GM10248 (cell line): ENCODE measurements at regions not wholly inside any gene's neighbourhood (a gene's known extent, or its start where the extent isn't known, plus 50 kb on each side); places are given as distances from the start of the nearest gene placed in this dataset.

Source experiments
- CTCF ChIA-PET: fragments of 300-600 bp; sonication (Branson Sonifier 250); formaldehyde crosslinking; extraction: SDS; loops from one replicate; lab custom pipeline; 2021; ENCODE audit warnings: antibody characterized with exemption; lab: Yijun Ruan, JAX
- POLR2A ChIA-PET: fragments of 350-650 bp; sonication (Branson Sonifier 250); formaldehyde crosslinking; extraction: SDS; loops from one replicate; lab custom pipeline; 2020; ENCODE audit warnings: antibody characterized with exemption; lab: Yijun Ruan, JAX
- DNase-seq: peaks from one replicate; pipeline ENCODE4 v3.0.0; 2012; ENCODE audit errors: extremely low spot score
- CTCF ChIP-seq: IDR thresholded peaks from 2 replicates; pipeline ENCODE4 v1.5.1; 2012; ENCODE audit warnings: mild to moderate bottlenecking, low read depth; ENCODE audit errors: extremely low read depth, missing control alignments, control extremely low read depth

- ChIA-PET CTCF (no interaction called here), POLR2A (no interaction called here)
- no peak for TF ChIP-seq CTCF
- no peak for DNase-seq
Observed at GRCh38 chr7:124323597-124323996, 290.7 kb upstream of the TMEM229A start.

- no peak for TF ChIP-seq CTCF
- DNase-seq: no peak
Observed at GRCh38 chr7:124322561-124322960, 289.7 kb upstream of the TMEM229A start.

GRCh38 chr7:124318721-124319450, 286.0 kb upstream of the TMEM229A start:
- ChIA-PET CTCF (no interaction called here), POLR2A (no interaction called here)
- no peak for DNase-seq
- no peak for TF ChIP-seq CTCF

More at GRCh38 chr7:124322561-124322960, 289.7 kb upstream of the TMEM229A start:
- ChIA-PET POLR2A (no interaction called here), CTCF (no interaction called here)

GRCh38 chr7:124310934-124311390, 278.1 kb upstream of the TMEM229A start:
- ChIA-PET POLR2A (no interaction called here), CTCF (interaction anchor here (1.0 to 1.8 kb wide), 3 partner anchors 13 to 193 kb away, joined by 4 to 8 read pairs (median 4); no protein-coding TSS in a partner anchor)
- no peak for DNase-seq
- no peak for TF ChIP-seq CTCF

- POLR2A ChIA-PET: no interaction called here
- CTCF ChIA-PET: interaction anchor here (1.4 kb wide), 1 partner anchor 33 kb away, joined by 5 read pairs; no protein-coding TSS in a partner anchor
- no peak for TF ChIP-seq CTCF
- DNase-seq: no peak
Observed at GRCh38 chr7:124308384-124308783, 275.5 kb upstream of the TMEM229A start.

- no peak for DNase-seq
- no peak for TF ChIP-seq CTCF
- ChIA-PET POLR2A (no interaction called here), CTCF (no interaction called here)
Observed at GRCh38 chr7:124295289-124295688, 262.4 kb upstream of the TMEM229A start.

- TF ChIP-seq CTCF: no peak
- ChIA-PET POLR2A (no interaction called here), CTCF (no interaction called here)
- DNase-seq: no peak
Observed at GRCh38 chr7:124284937-124285336, 252.1 kb upstream of the TMEM229A start.
